Loucy (cell line): ENCODE measurements at regions not wholly inside any gene's neighbourhood (a gene's known extent, or its start where the extent isn't known, plus 50 kb on each side); places are given as distances from the start of the nearest gene placed in this dataset.
"Not testable (repeated sequence)": the region's sequence is repeated elsewhere in the genome, so short reads cannot be mapped to it uniquely, and the experiment has no call there.

Experiments used
- CTCF ChIP-seq: fragments of 200-600 bp; sonication (generic); conservative IDR thresholded peaks from 2 replicates; pipeline ENCODE4 v1.5.1; 2014; ENCODE audit warnings: mild to moderate bottlenecking, antibody characterized with exemption, low read length
- EZH2phosphoT487 ChIP-seq: fragments of 200-600 bp; IDR thresholded peaks from 2 replicates; pipeline ENCODE4 v1.6.1; 2018; ENCODE audit warnings: antibody characterized with exemption, mild to moderate bottlenecking, moderate library complexity, borderline replicate concordance

DNA sequence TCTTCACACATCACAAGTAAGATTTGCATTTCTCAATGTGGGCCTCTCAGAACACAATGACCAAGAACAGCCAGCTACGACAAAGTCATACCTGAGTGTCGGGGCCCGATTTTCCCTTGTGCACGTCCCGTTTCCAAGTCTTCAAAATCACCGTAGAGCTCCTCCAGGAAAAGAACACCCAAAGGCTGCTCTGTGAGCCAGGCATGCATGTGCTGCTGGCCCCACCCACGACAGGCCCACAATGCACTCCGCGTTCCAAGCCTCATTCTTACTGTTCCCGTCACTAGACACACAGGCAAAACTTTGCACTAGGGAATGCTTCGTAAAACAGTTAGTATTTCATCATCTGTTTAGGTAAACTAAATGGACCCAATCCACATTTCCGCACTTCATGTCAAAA is 549.6 kb downstream of the FOXD4L6 start:
- TF ChIP-seq CTCF, EZH2phosphoT487: not testable (repeated sequence)
